GM18526 (cell line): ENCODE measurements at regions not wholly inside any gene's neighbourhood (a gene's known extent, or its start where the extent isn't known, plus 50 kb on each side); places are given as distances from the start of the nearest gene placed in this dataset.

ENCODE experiments used
- POLR2A ChIP-seq: IDR thresholded peaks from 3 replicates; pipeline ENCODE4 v1.6.1; 2011; ENCODE audit not compliant: insufficient read length; ENCODE audit errors: extremely low read depth

GRCh38 chr10:130740915-130741750 lies 570.4 kb downstream of the TCERG1L start:
- no peak for TF ChIP-seq POLR2A

DNA sequence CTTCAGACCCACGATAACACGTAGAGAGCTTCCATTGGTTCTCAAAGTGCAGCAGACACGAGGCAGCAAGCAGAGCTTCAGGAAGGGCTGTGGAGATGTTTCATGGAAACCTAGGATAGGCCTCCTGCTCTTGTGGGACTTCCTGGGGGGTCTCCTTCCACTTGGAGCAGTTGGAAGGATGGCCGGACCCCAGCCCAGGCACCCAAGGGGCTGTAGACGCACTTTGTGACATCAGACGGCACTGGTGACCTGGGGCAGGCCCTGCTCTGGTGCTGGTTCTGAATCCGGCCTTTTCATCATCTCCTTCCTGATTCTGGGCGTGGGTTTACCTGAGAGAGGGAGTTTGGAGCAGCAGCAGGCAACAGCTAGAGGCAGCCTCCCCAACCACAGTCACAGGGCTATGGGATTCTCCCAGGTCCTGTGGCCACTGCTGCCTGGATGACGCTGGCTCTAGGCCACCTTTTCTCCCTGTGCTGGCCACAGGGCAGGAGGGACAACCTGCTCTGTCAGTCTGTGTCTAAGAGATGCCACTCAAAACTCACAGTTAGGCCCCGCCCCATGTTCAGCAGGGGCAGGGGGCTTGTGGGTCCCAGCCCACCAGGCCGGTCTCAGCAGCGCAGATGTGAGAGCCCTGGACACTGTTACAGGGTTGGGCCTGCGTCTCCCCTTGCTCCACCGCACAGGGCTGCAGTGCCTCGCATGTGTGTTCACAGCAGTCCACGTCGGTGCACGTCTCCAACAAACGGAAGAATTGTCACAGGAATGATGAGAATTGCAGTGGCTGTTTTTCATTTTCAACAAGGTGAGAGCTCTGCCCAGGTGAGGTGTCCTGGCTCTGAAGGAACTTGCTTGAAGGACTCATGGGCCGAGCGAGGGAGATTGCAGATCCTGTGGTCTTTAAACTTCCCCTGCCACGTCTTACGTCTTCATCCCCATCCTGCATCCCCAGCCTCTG lies 569.3 kb downstream of the TCERG1L start:
- no peak for TF ChIP-seq POLR2A

GRCh38 chr10:130742941-130743675 lies 568.4 kb downstream of the TCERG1L start:
- no peak for TF ChIP-seq POLR2A

DNA sequence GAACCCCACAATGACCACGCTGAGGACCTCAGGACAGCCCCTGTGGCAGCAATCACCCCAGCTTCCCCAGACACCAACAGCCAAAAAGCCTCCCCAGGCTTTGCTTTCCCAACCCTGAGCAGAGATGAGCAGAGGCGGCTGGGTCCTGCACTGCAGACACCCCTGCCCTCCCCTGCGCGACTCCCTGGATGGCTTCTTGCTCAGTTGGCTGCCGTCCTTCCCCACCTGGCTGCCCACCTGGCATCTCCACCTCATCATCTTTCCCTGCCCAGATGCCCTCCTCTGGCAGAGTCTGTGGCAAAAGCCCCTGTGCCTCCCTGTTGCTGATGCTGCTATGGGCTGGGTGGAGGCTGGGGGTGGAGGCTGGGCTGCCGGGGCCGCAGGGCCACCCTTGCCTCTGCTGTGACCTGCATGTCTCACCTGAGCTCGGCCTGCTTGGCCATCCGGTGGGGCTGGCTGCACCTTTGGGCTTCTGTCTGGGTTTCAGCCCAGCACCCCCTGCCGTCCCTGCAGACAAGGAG lies 567.7 kb downstream of the TCERG1L start:
- TF ChIP-seq POLR2A, result no peak

GRCh38 chr10:130744631-130745030 lies 566.9 kb downstream of the TCERG1L start:
- TF ChIP-seq POLR2A, result no peak

GRCh38 chr10:130745251-130745650 lies 566.3 kb downstream of the TCERG1L start:
- TF ChIP-seq POLR2A, result no peak

- TF ChIP-seq POLR2A, result no peak
Measured at GRCh38 chr10:130745821-130746220, 565.7 kb downstream of the TCERG1L start.

GRCh38 chr10:130746311-130746710 lies 565.2 kb downstream of the TCERG1L start:
- TF ChIP-seq POLR2A, result no peak

DNA sequence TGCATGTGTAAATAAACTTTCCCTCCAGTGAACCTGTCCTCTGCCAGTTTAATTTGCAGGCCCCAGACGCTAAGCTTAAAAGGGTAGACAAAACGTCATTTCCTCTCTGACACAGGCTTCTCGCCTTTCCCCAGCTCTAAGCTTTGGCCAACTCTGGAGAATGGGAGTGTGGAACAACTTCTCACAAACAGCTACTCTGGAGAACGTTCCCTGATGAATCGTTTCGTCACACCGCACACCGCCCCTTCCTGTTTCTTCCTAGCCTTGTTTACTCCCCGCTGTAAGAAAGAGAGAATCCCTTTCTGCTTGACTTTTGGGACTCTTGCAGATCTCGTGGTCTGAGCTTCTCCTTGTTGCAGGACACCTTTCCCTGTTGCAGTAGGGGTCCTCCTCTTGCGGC lies 564.2 kb downstream of the TCERG1L start:
- no peak for TF ChIP-seq POLR2A

DNA sequence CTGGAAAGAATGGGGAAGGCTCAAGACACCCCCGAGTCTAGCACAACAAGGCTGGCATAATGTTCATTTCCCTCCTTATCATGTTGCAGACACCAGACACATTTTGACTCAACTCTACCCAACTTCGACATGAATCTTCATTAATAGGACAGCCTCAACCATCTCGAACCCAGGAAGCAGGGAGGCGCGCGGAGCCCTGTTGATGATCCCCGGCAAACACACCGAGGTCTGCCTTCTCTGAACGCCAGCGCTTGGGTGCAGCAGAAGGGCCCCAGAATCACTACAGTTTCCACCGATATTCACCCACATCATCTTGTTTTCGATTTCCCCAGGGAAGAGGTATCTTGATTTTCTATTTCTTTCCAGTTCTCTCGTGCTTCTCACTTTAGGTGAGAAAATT lies 563.6 kb downstream of the TCERG1L start:
- no peak for TF ChIP-seq POLR2A

GRCh38 chr10:130748409-130749057 lies 563.0 kb downstream of the TCERG1L start:
- no peak for TF ChIP-seq POLR2A

DNA sequence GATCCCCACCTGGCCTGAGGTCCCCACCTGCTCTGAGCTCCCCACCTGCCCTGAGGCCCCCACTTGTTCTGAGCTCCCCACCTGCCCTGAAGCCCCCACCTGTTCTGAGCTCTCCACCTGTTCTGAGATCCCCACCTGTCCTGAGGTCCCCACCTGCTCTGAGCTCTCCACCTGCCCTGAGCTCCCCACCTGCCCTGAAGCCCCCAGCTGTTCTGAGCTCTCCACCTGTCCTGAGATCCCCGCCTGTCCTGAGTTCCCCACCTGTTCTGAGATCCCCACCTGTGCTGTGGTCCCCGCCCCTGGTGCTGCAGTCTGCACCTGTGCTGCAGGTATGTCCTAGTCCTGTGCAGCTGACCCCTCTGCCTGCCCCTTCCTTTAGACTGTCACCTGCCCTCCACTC lies 561.6 kb downstream of the TCERG1L start:
- TF ChIP-seq POLR2A, result no peak

DNA sequence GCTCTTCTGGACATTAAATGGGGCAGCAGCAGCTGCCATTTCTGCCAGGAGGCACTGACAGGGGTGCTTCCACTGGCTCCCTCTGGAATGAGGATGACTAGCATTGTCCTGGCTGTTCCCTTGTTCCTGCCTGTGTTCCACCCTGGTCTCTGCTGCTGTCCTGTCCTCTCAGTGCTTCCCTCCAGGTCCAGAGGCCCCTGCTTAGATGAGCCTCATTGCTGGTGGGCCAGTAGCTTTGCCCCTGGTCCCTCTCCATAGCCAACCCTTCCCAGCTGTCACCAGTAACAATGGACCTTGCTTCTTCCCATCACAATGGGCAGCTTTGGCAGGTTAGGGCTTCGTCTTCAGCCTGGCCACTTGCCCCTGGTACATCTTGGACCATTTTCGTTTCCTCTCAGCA lies 561.1 kb downstream of the TCERG1L start:
- TF ChIP-seq POLR2A, result no peak

DNA sequence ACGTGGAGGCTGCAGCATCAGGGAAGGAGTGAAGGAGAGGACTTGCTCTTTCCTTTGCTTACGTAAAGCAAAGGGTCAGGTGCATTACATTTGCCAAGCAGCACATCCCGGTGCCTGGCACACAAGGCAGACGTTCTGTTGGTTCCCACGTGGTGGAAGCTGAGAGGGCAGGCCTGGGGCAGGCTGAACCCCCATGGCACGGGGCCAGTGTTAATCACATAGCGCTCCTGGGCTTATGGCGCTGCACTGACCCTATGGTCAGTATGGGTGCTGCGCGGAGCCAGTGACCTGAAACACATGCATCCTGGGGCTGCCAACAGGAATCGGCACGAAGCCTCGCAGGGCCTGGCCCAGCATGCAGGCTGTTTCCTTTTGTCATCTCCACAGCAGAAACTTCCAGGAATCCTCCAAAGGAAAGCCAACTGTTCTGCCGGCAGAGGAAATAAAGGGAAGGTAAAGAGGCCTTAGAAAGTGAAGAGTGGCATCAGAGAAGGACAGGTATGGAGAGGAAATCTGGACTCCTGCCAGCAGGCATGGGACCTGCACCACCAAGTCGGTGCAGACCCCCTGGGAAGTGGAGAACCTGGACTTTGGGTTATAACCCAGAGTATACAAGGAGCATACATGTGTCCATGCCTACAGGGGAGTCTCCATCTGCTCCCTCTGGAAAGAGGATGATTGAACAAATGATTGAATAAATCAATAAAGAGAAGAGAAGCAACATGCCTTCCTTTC lies 560.2 kb downstream of the TCERG1L start:
- no peak for TF ChIP-seq POLR2A

DNA sequence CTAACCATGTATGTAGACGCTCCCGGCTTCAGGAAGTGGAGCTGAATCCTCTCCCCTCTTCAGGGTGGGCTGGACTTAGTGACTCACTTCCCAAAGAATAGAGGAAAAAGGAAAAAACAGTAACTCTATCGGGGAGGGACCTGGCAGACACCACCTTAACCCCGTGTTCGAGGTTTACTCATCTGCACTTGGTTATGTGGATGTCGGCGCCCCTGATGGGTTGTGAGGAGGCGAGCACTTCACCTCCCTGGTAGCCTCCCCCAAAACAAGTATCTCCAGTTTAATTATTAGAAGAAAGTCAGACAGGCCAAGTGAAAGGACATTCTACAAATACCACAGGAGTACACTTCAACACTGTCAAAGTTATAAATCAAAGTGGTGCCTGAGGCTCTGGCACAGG lies 559.7 kb downstream of the TCERG1L start:
- TF ChIP-seq POLR2A, result no peak
